GM18907 (cell line): ENCODE measurements at regions not wholly inside any gene's neighbourhood (a gene's known extent, or its start where the extent isn't known, plus 50 kb on each side); places are given as distances from the start of the nearest gene placed in this dataset.
"Not testable (repeated sequence)": the region's sequence is repeated elsewhere in the genome, so short reads cannot be mapped to it uniquely, and the experiment has no call there.

Source experiments
- ATAC-seq: cut with Tn5 transposase; IDR thresholded peaks from one replicate; pipeline ENCODE4 v1.9.1; 2021; ENCODE audit warnings: mild to moderate bottlenecking, moderate library complexity; ENCODE audit not compliant: unreplicated experiment

- no peak for ATAC-seq
Observed at GRCh38 chr2:64277101-64277849, 133.1 kb upstream of the PELI1 start.

GRCh38 chr2:64280812-64281211, 136.6 kb upstream of the PELI1 start:
- ATAC-seq, result not testable (repeated sequence)

DNA sequence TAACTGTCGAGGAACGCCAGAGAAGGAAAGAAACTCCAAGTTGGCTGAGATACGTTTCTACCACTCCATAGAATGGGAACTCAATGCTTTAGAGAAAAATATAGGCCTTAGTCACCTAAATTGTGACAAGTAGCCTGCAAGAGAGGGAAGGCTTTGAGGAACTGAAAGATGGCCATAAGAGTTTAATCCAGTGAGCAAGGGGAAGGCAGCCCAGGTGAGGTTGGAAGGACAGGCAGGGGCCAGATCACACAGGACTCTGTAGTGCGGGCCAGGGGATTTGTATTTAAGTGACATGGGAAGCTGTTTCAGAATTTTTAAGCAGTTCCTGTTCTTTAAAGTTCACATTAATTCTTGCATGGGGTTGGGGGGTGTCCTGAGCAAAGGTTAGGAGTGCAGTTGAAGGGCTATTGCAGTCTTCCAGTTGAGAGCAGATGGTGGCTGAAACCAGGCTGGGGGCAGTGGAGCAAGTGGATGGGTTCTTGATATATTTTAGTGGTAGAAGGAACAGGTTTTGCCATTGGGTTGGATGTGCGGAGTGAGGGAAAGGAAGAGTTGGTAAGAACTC, 138.9 kb upstream of the PELI1 start:
- ATAC-seq, result peak; percentile 35

DNA sequence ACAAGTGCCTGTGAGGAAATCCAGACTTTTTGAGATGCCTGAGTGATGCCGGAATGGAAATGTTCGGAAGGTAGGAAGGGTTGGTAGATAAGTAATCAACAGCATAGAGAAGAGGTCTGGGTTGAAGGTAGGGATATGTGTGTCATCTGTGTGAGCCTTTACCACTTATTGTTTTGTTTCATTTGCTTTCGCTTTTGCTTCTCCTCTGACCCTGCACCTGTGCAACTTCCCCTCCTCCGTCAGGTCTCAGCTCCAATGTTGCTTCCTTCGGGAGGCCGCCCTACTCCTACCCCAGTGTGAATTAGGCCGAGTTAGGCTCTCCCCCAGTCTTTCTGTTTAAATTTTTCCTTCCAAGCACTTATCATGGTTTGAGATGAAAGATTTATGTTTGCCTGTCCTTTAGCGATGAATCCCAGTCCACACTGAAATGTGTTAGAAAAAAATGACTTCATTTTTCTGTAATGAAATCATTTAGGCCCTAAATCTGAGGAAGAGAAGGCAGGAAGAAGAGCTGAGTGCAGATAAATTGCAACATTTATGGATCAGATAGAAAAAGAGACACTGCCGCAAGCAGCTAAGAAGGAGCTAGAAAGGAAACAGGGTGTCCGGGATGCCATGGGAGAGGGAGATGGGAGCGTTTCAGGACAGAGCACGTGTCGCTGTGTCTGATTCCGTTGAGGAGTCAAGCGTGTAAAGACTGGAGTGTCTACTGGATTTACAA, 139.6 kb upstream of the PELI1 start:
- ATAC-seq, result peak; percentile 94

DNA sequence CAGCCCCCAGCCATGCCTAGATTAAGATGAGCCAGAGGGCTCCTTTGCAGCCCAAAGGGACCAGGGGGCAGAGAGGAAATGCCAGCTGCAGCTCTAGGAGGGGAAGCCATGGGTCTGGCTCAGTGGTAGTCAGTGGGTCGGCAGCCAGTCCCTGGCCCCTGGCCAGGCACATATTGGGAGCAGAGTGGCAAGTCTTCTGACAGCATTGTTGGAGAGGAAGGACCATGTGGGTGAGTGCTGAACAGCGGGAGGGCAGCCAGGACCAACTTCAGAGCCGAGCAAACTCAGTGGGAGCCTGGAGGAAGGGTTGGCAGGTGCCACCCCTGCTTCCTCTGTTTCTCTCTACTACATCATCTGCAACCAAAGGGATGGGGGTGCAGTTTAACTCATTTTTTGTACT, 140.5 kb upstream of the PELI1 start:
- no peak for ATAC-seq

DNA sequence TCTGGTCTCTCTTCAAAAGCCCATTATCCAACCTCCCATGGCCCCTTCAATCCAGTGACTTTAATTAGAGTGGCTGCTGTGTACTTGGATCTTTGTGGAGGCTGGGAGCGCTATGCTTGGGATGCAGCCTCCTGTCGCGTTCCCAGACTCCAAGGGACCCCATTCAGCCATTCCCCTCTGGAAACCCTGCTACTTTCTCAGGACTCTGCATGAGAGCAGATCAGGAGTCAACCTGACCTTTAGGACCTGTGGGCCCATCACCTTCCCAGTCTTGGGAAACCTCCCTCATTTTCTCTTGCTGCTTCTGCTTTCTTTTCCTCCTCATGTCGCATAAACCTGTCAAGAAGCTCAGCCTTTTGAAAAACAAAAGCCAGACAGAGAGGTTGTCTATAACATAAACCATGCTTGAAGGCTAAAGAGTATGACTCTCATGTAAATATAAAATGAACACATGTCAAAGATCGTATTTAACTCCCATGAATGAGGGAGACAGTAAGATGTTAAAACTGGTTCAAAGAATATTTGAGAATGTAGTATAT, 143.1 kb upstream of the PELI1 start:
- no peak for ATAC-seq

DNA sequence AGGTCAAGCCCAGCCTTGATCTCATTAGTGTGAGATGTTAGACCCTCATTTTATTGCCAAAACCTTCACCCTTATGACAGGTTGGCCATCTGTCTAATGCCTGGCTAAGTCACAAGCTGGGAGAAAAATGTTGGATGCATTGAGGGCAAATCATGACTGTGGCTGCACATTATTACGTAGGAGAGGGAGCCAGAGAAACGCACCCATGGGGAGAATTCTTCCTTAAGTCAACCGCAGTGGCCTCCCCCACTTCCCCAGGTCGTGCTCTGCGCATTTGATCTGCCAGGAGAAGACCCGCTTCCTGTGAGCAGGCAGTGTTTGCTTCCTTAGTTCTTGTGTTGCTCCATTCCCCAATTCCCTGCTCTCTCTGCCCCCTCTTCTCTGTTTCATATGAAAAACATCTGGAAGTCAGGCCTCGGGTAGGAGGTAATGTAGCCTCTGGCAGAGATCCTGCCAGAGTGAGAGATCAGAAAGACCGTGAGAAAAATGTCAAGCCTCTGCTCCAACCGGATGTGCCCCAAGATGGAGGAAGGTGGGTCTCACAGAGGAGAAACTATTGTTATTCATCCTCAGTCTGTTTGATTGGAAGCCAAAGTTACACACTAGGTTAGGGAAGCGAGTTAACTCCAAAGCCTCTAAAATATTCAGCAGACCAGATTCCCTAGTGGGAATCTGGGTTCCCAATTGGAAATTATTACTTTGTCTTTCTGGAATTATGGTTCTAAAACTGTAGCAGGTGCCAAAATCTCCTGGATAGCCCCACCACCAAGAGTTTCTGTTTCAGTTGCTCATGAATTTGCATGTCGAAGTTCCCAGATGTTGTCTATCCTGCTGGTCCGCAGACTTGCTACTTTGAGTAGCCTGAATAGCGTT, 144.3 kb upstream of the PELI1 start:
- no peak for ATAC-seq

GRCh38 chr2:64289251-64289650, 145.0 kb upstream of the PELI1 start:
- ATAC-seq, result no peak

GRCh38 chr2:64289737-64290136, 145.5 kb upstream of the PELI1 start:
- no peak for ATAC-seq

DNA sequence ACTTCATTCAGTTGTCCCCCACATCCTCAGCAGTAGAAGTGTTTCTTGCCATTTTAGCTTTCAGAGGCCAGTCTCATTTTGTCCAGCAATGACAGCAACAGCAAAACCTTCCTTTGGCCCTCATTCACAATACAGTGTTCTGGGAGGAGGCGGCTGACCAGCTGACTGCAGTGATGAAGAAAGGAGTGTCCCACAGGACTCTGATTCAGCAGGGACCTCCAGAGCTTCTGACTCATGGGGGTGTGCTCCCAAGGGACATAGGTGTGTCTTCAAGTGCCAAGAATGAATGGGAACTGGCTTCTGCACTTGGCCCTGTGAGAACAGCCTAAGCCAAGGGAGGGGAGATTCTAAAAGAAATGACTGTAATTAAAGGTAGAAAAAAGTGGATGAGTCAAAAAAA, 147.0 kb upstream of the PELI1 start:
- ATAC-seq, result no peak

DNA sequence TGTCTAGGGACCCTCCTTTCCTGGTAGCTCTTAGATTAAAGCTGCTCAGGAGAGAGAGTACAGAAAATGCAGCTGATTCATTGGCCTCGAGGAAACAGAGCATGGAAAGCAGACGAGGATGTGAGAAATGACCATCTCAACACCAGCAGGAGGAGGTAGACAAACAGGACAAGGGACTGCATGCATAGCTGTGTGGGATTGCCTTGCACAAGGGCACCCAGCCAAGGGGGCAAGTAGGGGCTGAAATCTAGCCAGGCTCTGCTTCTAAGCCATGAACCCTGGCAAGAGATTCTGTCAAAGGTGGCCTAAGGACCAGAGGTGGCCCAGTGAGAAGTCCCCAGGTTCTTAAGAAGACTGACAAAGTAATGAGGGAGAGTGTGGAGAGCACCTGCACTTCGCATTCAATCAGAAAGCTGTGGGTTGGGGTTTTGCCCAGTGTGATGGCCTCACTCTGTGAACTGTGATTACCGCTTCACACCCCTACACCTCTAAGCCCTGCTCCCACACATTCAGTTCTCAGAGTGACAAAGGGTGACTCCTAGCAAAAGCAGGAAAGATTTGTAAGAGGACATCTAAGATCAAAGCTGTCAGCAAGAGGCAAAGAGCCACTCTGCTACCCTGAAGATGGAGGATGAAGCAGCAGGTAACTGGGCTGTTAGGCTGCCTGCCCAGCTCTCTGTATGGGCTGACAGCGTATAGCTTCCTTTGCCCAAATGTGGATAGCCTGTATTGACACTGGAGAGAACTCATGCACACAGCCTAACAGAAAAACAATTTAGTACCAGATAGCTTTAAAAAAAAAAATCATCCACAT, 151.3 kb upstream of the PELI1 start:
- ATAC-seq, result peak; percentile 60

- ATAC-seq, result no peak
Observed at GRCh38 chr2:64296140-64296480, 151.9 kb upstream of the PELI1 start.

DNA sequence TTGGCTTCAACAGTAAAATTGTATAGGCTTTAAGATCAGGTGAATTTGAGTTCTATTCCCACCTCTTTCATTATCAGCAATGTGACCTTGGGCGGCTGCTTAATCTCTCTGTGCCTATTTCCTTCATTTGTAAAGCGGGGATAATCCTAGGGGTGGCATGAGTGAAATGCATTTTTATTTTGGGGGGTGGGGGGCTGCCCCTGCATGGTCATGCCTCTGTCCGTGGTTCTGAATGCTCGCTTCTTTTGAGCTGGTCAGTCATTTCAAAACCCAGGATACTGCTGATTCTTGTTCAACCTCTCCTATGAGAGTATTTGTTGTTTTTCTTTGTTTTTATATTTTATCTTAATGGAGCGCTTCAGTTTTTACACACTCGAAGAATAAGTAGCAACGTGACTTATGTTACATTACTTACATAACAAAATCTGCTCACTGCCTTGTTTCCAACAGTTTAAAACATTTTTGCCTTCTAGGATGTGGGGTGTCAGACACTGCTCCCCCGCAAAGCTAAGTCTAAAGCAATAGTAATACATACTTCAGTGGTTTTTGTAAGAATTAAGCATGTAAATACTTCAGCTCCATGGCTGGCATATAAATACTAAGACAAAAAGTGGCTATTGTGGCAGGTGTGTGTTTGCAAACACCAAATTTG, 152.6 kb upstream of the PELI1 start:
- ATAC-seq, result no peak

DNA sequence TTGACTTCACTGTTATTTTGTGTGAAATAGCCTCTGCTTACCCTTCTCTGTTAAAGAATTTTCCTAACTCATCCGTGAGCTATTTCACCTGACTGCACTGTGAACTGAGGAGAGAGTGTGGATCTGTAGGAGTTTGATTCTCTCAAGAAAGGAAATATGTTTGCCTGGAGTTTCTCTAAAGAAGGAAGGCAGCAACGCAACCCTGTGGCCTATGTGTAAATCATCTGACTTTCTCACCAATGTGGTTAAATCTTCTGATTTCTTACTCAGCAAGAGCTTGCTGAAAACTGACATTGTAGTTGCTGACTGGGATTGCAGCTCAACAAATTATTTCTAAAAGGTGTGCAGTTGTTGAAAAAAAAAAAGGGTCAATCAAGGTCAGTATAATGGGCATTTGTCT, 153.9 kb upstream of the PELI1 start:
- ATAC-seq, result no peak

DNA sequence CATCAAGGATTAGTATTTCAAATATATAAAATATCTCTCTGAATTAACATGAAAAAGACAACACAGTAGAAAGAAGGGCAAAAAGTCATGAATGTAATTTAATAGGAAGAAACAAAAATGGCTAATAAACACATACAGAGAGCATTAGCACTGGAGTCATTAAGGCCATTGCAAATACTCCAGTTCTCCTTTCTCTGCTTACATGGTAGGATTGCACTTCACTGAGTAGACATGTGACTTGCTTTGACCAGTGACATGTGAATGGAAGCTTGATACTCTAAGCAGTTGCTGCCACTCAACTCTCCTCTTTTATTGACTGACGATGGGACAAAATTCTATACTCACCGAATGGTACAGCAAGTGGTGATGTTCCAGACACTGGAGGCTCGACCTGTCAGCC, 153.9 kb upstream of the LGALSL start:
- ATAC-seq, result no peak

GRCh38 chr2:64303250-64303649, 150.7 kb upstream of the LGALSL start:
- ATAC-seq, result no peak

DNA sequence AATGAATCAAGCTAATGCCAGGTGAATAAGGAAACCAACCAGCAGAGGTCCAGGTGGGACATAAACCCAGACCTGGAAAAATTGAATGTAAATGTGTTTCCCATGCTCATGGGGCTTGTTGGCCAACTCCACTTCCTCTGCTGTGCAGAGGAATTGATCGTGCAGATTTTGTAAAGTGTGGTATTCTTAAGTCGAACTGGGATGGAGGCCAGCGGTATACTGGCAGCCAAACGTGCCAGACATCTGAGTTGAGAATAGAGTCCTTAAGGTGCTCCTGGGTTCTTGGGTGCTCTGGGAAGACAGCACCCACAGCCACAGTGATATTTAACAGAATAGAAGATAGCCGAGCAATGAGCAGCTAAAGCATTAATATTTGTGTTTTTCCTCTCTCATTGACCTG, 146.5 kb upstream of the LGALSL start:
- ATAC-seq, result no peak

DNA sequence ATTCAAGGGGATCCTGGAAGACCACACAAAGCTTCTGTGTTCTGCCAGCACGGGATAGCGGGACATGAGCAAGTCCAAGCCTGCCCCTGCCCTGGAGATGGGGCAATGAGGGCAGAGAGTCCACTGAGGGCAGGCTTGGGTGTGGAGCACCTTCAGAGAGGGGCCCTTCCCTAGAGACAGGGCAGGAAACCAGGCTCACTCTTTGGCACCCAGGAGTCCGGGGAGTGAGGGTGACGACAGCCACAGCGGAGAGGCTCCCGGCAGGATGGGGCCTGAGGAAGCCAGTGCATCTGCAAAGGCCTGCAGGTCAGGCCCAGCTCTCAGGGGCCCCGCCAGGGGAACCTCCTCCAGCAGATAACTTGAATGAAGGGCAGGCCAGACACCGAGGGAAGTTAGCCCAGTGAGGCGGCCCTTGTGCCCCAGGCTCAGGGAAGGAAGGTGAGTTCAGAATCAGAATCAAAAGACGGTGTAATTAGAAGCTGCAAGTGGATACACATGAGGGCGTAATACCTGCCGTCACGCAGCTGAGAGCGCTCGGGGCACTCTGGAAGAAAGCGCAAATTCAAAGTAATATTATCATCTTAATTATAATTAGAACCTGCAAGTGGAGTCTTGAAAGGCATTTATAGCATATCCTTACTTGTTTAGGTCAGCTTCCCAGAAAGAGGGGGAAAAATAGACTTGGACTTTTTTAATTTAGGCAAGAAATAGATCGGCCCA, 142.6 kb upstream of the LGALSL start:
- no peak for ATAC-seq

DNA sequence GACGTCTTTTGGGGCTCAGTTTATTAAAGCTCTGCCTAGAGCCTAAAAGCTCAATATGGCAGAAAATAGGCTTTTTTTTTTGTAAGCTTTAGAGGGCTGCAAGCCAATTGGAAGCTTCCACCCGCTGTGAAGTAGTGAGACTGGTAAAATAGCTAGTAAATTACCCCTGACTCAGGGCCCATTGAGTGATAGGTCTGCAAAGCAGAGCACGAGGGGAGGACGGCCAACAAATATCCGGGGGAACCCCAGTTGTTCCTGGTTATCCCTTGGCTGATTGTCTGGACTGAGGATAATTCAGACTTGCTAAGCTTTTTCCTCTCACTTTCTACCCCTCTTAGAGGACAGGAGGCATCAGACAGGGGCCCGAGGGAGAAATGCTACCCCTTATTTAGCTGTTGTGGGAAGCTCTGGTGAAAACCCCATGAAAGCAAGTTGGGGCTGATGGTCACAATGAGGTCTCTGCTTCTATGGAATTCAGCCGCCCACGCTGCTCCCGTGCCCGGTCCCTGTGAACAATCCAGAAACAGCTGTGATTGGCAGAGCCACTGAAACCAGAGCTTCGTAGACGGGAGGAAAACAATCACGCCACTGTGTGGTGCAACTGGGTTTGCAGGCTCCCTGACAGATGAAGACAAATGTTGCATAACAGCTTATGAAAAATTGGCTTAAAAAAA, 141.9 kb upstream of the LGALSL start:
- ATAC-seq, result no peak
